ENCODE measurements at regions not wholly inside any gene's neighbourhood (a gene's known extent, or its start where the extent isn't known, plus 50 kb on each side); places are given as distances from the start of the nearest gene placed in this dataset.

GRCh38 chr18:68040198-68040597 is 523.7 kb upstream of the DSEL start:
- no peak overlapping the region for H2AFZ ChIP-seq
- TF ChIP-seq EZH2 (IDR thresholded peaks at IDR 0.05; ENCODE audit: borderline replicate concordance) = no peak
- no peak for TF ChIP-seq EZH2phosphoT487 (IDR thresholded peaks at IDR 0.05; ENCODE audit: low read depth, severe bottlenecking, unreplicated experiment)
- TF ChIP-seq CTCF (IDR thresholded peaks at IDR 0.05; ENCODE audit: poor library complexity) = no peak
- no peaks in the 10 kb centered on the region for H3K36me3 ChIP-seq (replicated peaks; ENCODE audit: insufficient read depth, low read depth)
- H3K27me3 ChIP-seq = no peaks in the 10 kb centered on the region
- 60% methylated on average over 3 of the region's 3 CpGs for WGBS (ENCODE audit: low lambda C conversion rate, missing lambda C conversion rate)
- no peaks in the 10 kb centered on the region for H4K20me1 ChIP-seq (ENCODE audit: insufficient read depth, poor library complexity, severe bottlenecking)
- no peaks in the 10 kb centered on the region for H3K9me3 ChIP-seq (ENCODE audit: low read depth)
- H3K27ac ChIP-seq = no peak overlapping the region
- H3K79me2 ChIP-seq = no peaks in the 10 kb centered on the region
- H3K4me3 ChIP-seq = no peak overlapping the region
- no peaks in the 10 kb centered on the region for H3K4me1 ChIP-seq (ENCODE audit: insufficient read depth)
- no peak overlapping the region for H3K4me2 ChIP-seq
- H3K9me2 ChIP-seq (replicated peaks; ENCODE audit: insufficient read depth) = no peaks in the 10 kb centered on the region
- DNase-seq (ENCODE audit: low spot score) = no peak

- no peak for DNase-seq (ENCODE audit: low spot score)
- Histone ChIP-seq H3K4me3 (no peak overlapping the region), H3K4me1 (ENCODE audit: insufficient read depth) (no peaks in the 10 kb centered on the region), H4K20me1 (ENCODE audit: insufficient read depth, poor library complexity, severe bottlenecking) (no peaks in the 10 kb centered on the region), H2AFZ (no peak overlapping the region), H3K27me3 (no peaks in the 10 kb centered on the region), H3K9me3 (ENCODE audit: low read depth) (no peaks in the 10 kb centered on the region), H3K27ac (no peak overlapping the region), H3K9me2 (replicated peaks; ENCODE audit: insufficient read depth) (no peaks in the 10 kb centered on the region), H3K79me2 (no peaks in the 10 kb centered on the region), H3K36me3 (replicated peaks; ENCODE audit: insufficient read depth, low read depth) (no peaks in the 10 kb centered on the region), H3K4me2 (no peak overlapping the region)
- no peak for TF ChIP-seq CTCF (IDR thresholded peaks at IDR 0.05; ENCODE audit: poor library complexity)
- TF ChIP-seq EZH2 (IDR thresholded peaks at IDR 0.05; ENCODE audit: borderline replicate concordance) = no peak
- no peak for TF ChIP-seq EZH2phosphoT487 (IDR thresholded peaks at IDR 0.05; ENCODE audit: low read depth, severe bottlenecking, unreplicated experiment)
- 78% methylated on average over 8 of the region's 8 CpGs for WGBS (ENCODE audit: low lambda C conversion rate, missing lambda C conversion rate)
These were observed 519.4 kb upstream of the DSEL start for GRCh38 chr18:68035774-68036522.

GRCh38 chr18:68034296-68034695 is 517.8 kb upstream of the DSEL start:
- no peak overlapping the region for H3K27ac ChIP-seq
- no peaks in the 10 kb centered on the region for H3K36me3 ChIP-seq (replicated peaks; ENCODE audit: insufficient read depth, low read depth)
- H3K27me3 ChIP-seq = no peaks in the 10 kb centered on the region
- H3K9me3 ChIP-seq (ENCODE audit: low read depth) = no peaks in the 10 kb centered on the region
- H3K4me3 ChIP-seq = no peak overlapping the region
- H4K20me1 ChIP-seq (ENCODE audit: insufficient read depth, poor library complexity, severe bottlenecking) = no peaks in the 10 kb centered on the region
- no peaks in the 10 kb centered on the region for H3K9me2 ChIP-seq (replicated peaks; ENCODE audit: insufficient read depth)
- TF ChIP-seq EZH2phosphoT487 (IDR thresholded peaks at IDR 0.05; ENCODE audit: low read depth, severe bottlenecking, unreplicated experiment) (no peak), CTCF (IDR thresholded peaks at IDR 0.05; ENCODE audit: poor library complexity) (no peak), EZH2 (IDR thresholded peaks at IDR 0.05; ENCODE audit: borderline replicate concordance) (no peak)
- DNase-seq (ENCODE audit: low spot score) = peak; percentile 3
- H3K4me2 ChIP-seq = no peak overlapping the region
- H3K4me1 ChIP-seq (ENCODE audit: insufficient read depth) = no peaks in the 10 kb centered on the region
- no peaks in the 10 kb centered on the region for H3K79me2 ChIP-seq
- no peak overlapping the region for H2AFZ ChIP-seq

Data from hepatocyte (in vitro differentiated cells).